H9 (cell line): ENCODE measurements at regions not wholly inside any gene's neighbourhood (a gene's known extent, or its start where the extent isn't known, plus 50 kb on each side); places are given as distances from the start of the nearest gene placed in this dataset.
A peak's percentile ranks its signal among the peaks of the same experiment; 100 is the strongest.

ENCODE experiments used
- DNase-seq: peaks from one replicate; pipeline ENCODE4 v3.0.0-alpha.2; 2017
- H2AFZ ChIP-seq: one replicate; pipeline ENCODE4 v1.6.1; 2013; ENCODE audit warnings: mild to moderate bottlenecking, low read length, control low read depth, moderate library complexity
- H2AK5ac ChIP-seq: 2 replicates; pipeline ENCODE4 v1.6.1; 2013; ENCODE audit warnings: low read length, control low read depth, mixed read lengths; ENCODE audit not compliant: insufficient read length
- H2BK120ac ChIP-seq: one replicate; pipeline ENCODE4 v1.6.1; 2013; ENCODE audit warnings: low read depth, mild to moderate bottlenecking, low read length, control low read depth, inconsistent platforms; ENCODE audit not compliant: poor library complexity, severe bottlenecking
- H2BK12ac ChIP-seq: 2 replicates; pipeline ENCODE4 v1.6.1; 2013; ENCODE audit warnings: low read length, control low read depth, mixed read lengths, low read depth; ENCODE audit not compliant: insufficient read length
- H2BK15ac ChIP-seq: 2 replicates; pipeline ENCODE4 v1.6.1; 2013; ENCODE audit warnings: low read depth, low read length, control low read depth
- H2BK20ac ChIP-seq: one replicate; pipeline ENCODE4 v1.6.1; 2013; ENCODE audit warnings: low read depth, mild to moderate bottlenecking, low read length, control low read depth, inconsistent platforms; ENCODE audit not compliant: poor library complexity, severe bottlenecking
- H2BK5ac ChIP-seq: 2 replicates; pipeline ENCODE4 v1.6.1; 2013; ENCODE audit warnings: low read length, control low read depth, mixed read lengths; ENCODE audit not compliant: insufficient read length
- H3K14ac ChIP-seq: 2 replicates; pipeline ENCODE4 v1.6.1; 2013; ENCODE audit warnings: low read length, control low read depth; ENCODE audit not compliant: insufficient read depth
- H3K18ac ChIP-seq: 2 replicates; pipeline ENCODE4 v1.6.1; 2013; ENCODE audit warnings: low read depth, mild to moderate bottlenecking, mixed read lengths, low read length, control low read depth; ENCODE audit not compliant: insufficient read length
- H3K23ac ChIP-seq: 2 replicates; pipeline ENCODE4 v1.6.1; 2013; ENCODE audit warnings: low read length, control low read depth, mixed read lengths, low read depth; ENCODE audit not compliant: insufficient read length
- H3K23me2 ChIP-seq: 2 replicates; pipeline ENCODE4 v1.6.1; 2013; ENCODE audit warnings: low read depth, mild to moderate bottlenecking, mixed read lengths, low read length, control low read depth; ENCODE audit not compliant: insufficient read length, poor library complexity, severe bottlenecking
- H3K27ac ChIP-seq: 2 replicates; pipeline ENCODE4 v1.5.1; 2013; ENCODE audit warnings: low read length, control low read depth, mixed read lengths, low read depth; ENCODE audit not compliant: insufficient read length
- H3K27me3 ChIP-seq: 2 replicates; pipeline ENCODE4 v1.6.1; 2013; ENCODE audit warnings: low read length, control low read depth, inconsistent platforms; ENCODE audit not compliant: insufficient read depth
- H3K4ac ChIP-seq: 2 replicates; pipeline ENCODE4 v1.6.1; 2013; ENCODE audit warnings: low read depth, mild to moderate bottlenecking, control low read depth, inconsistent platforms, low read length, moderate library complexity
- H3K4me1 ChIP-seq: 2 replicates; pipeline ENCODE4 v1.6.1; 2013; ENCODE audit warnings: low read length, control low read depth, inconsistent platforms; ENCODE audit not compliant: insufficient read depth
- H3K4me2 ChIP-seq: 2 replicates; pipeline ENCODE4 v1.6.1; 2013; ENCODE audit warnings: low read length, control low read depth, mixed read lengths; ENCODE audit not compliant: insufficient read length, insufficient read depth
- H3K56ac ChIP-seq: 2 replicates; pipeline ENCODE4 v1.6.1; 2013; ENCODE audit warnings: low read depth, mild to moderate bottlenecking, mixed read lengths, low read length, control low read depth; ENCODE audit not compliant: insufficient read length
- H3K79me1 ChIP-seq: 2 replicates; pipeline ENCODE4 v1.6.1; 2013; ENCODE audit warnings: low read depth, mild to moderate bottlenecking, moderate library complexity, low read length, control low read depth, inconsistent platforms; ENCODE audit not compliant: insufficient read depth, poor library complexity, severe bottlenecking
- H3K79me2 ChIP-seq: 2 replicates; pipeline ENCODE4 v1.6.1; 2013; ENCODE audit warnings: low read length, control low read depth, inconsistent platforms; ENCODE audit not compliant: insufficient read depth
- H3K9ac ChIP-seq: 2 replicates; pipeline ENCODE4 v1.6.1; 2013; ENCODE audit warnings: low read length, control low read depth, mixed read lengths; ENCODE audit not compliant: insufficient read length; ENCODE audit errors: extremely low read depth
- H3K9me3 ChIP-seq: one replicate; pipeline ENCODE4 v1.6.1; 2013; ENCODE audit warnings: low read depth, low read length, inconsistent platforms; ENCODE audit not compliant: control insufficient read depth
- H3T11ph ChIP-seq: one replicate; pipeline ENCODE4 v1.6.1; 2013; ENCODE audit warnings: mild to moderate bottlenecking, low read length, control low read depth, inconsistent platforms
- H4K20me1 ChIP-seq: one replicate; pipeline ENCODE4 v1.6.1; 2013; ENCODE audit not compliant: control insufficient read depth, insufficient read length, insufficient read depth
- H4K5ac ChIP-seq: 2 replicates; pipeline ENCODE4 v1.6.1; 2013; ENCODE audit warnings: low read depth, mild to moderate bottlenecking, mixed read lengths, low read length, control low read depth; ENCODE audit not compliant: insufficient read length
- H4K8ac ChIP-seq: replicated peaks from 2 replicates; pipeline ENCODE4 v1.6.1; 2013; ENCODE audit warnings: low read length, control low read depth, mixed read lengths, low read depth; ENCODE audit not compliant: insufficient read length
- H4K91ac ChIP-seq: 2 replicates; pipeline ENCODE4 v1.6.1; 2013; ENCODE audit warnings: low read depth, mild to moderate bottlenecking, moderate library complexity, mixed read lengths, low read length, control low read depth; ENCODE audit not compliant: insufficient read length
- H3K27ac Mint-ChIP-seq, 3 experiments: 2 replicates in 2 of 3; 3 replicates in 1 of 3; pipeline ENCODE4 v1.8.0; 2020 to 2021; ENCODE audit warnings: mixed read lengths in 3 of 3, mild to moderate bottlenecking in 1 of 3, moderate library complexity in 1 of 3
- H3K27me3 Mint-ChIP-seq: 2 replicates; pipeline ENCODE4 v1.8.0; 2021; ENCODE audit warnings: low read depth, mild to moderate bottlenecking, moderate library complexity, mixed read lengths
- H3K36me3 Mint-ChIP-seq, 3 experiments: 2 replicates in 2 of 3; 3 replicates in 1 of 3; pipeline ENCODE4 v1.8.0; 2020 to 2021; ENCODE audit warnings: low read depth in 3 of 3, mixed read lengths in 3 of 3; ENCODE audit not compliant: insufficient read depth in 1 of 3
- H3K4me1 Mint-ChIP-seq, 2 experiments: 2 replicates each; pipeline ENCODE4 v1.8.0; 2020; ENCODE audit warnings: mixed read lengths in 2 of 2
- H3K4me3 Mint-ChIP-seq, 2 experiments: 2 replicates in 1 of 2; 3 replicates in 1 of 2; pipeline ENCODE4 v1.8.0; 2020 to 2021; ENCODE audit warnings: mild to moderate bottlenecking in 2 of 2, mixed read lengths in 2 of 2, moderate library complexity in 1 of 2
- H3K9me3 Mint-ChIP-seq, 2 experiments: 2 replicates in 1 of 2; 3 replicates in 1 of 2; pipeline ENCODE4 v1.8.0; 2020; ENCODE audit warnings: mild to moderate bottlenecking in 2 of 2, mixed read lengths in 2 of 2, moderate library complexity in 1 of 2
- WGBS: extraction: QIAGEN DNeasy Blood & Tissue Kit; methylation state at CpG from one replicate; pipeline ENCODE4 v1.1.7; 2013; ENCODE audit warnings: missing lambda C conversion rate, low lambda C conversion rate, mixed read lengths; ENCODE audit not compliant: insufficient read length; ENCODE audit errors: extremely low coverage; 5-methylcytosine and 5-hydroxymethylcytosine counted together
- TF ChIP-seq, protein P1 (sequence below): fragments of 200-600 bp; sonication (generic); conservative IDR thresholded peaks from 3 replicates; pipeline ENCODE4 v1.8.0; 2021; ENCODE audit warnings: antibody characterized with exemption, mild to moderate bottlenecking

DNA sequence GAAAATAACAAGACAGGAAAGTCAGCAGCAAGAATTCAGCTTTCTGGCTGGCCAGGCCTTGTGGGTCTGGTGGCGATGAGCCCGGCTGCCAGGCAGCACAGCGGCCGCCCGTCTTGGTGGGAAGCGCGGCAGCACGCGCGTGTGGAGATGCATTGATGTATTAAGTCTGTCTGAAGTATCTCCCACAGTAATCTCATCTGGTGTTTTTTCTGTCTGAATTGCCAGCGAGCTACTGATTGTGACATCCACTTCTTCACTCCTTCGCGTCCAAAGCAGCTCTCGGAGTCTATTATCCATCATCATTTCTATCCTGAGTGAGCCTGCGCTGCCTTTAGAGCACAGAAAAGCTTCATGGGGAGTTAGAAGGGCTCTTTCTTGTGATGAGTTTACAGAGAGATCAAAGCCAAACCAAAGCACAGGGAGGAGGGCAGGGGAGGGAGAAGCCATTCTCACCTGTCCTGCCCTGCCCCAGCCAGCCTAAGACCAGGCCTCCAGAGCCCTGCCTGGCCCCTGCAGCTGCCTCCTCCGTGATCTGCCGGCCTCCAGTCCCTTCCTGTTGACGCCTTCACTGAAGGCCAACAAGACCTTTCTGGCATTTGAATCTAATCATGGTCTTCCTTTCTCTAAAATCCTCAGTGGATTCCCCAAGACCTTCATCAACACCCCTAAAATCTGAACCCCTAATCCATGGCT is 1419.0 kb downstream of the TBC1D22A start:
- Histone ChIP-seq H4K8ac (no peak overlapping the region), H2BK20ac (no peak overlapping the region), H4K91ac (no peak overlapping the region), H3K27ac (no peak overlapping the region), H2AK5ac (no peak overlapping the region), H3K9ac (no peak overlapping the region), H3K18ac (no peak overlapping the region), H3T11ph (no peak overlapping the region), H3K23me2 (no peaks in the 10 kb centered on the region), H3K27me3 (no peaks in the 10 kb centered on the region), H2BK15ac (no peak overlapping the region), H3K4me1 (no peaks in the 10 kb centered on the region; the same call in 1 of the 2 replicates), H3K79me1 (no peaks in the 10 kb centered on the region), H3K56ac (no peak overlapping the region), H2BK12ac (no peak overlapping the region), H3K14ac (no peak overlapping the region), H3K79me2 (no peaks in the 10 kb centered on the region), H2BK120ac (no peak overlapping the region), H3K4me2 (no peak overlapping the region), H4K5ac (no peak overlapping the region), H4K20me1 (no peaks in the 10 kb centered on the region), H2BK5ac (no peak overlapping the region), H3K23ac (no peak overlapping the region), H3K9me3 (no peaks in the 10 kb centered on the region), H2AFZ (no peak overlapping the region), H3K4ac (no peak overlapping the region)
- TF ChIP-seq, protein P1, sequence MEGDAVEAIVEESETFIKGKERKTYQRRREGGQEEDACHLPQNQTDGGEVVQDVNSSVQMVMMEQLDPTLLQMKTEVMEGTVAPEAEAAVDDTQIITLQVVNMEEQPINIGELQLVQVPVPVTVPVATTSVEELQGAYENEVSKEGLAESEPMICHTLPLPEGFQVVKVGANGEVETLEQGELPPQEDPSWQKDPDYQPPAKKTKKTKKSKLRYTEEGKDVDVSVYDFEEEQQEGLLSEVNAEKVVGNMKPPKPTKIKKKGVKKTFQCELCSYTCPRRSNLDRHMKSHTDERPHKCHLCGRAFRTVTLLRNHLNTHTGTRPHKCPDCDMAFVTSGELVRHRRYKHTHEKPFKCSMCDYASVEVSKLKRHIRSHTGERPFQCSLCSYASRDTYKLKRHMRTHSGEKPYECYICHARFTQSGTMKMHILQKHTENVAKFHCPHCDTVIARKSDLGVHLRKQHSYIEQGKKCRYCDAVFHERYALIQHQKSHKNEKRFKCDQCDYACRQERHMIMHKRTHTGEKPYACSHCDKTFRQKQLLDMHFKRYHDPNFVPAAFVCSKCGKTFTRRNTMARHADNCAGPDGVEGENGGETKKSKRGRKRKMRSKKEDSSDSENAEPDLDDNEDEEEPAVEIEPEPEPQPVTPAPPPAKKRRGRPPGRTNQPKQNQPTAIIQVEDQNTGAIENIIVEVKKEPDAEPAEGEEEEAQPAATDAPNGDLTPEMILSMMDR, result no peak
- no CpG with 5 or more reads among the region's 18 CpGs for WGBS
- H3K4me1 Mint-ChIP-seq, result peaks cover 3 to 6% of the 10 kb centered on the region in 2 experiments; a peak in 2 of 4 replicates
- peaks cover 0 to 2% (median 0%) of the 10 kb centered on the region in 3 experiments; a peak in 1 of 7 replicates for H3K36me3 Mint-ChIP-seq
- peaks cover 6% of the 10 kb centered on the region for H3K27me3 Mint-ChIP-seq
- peak; percentile 12 for DNase-seq
- no peak overlapping the region; a peak in 1 of 7 replicates for H3K27ac Mint-ChIP-seq
- no peak overlapping the region for H3K4me3 Mint-ChIP-seq
- no peaks in the 10 kb centered on the region; a peak in 1 of 5 replicates for H3K9me3 Mint-ChIP-seq
